GM12864 (cell line): ENCODE measurements at regions not wholly inside any gene's neighbourhood (a gene's known extent, or its start where the extent isn't known, plus 50 kb on each side); places are given as distances from the start of the nearest gene placed in this dataset.
A peak's percentile ranks its signal among the peaks of the same experiment; 100 is the strongest.

Experiments
- DNase-seq: peaks from one replicate; pipeline ENCODE4 v3.0.0-alpha.2; 2011; ENCODE audit warnings: low read depth
- H3K4me3 ChIP-seq: 2 replicates; pipeline ENCODE4 v1.5.1; 2011; ENCODE audit warnings: mild to moderate bottlenecking, low read depth, low read length, control low read depth
- CTCF ChIP-seq: IDR thresholded peaks from 2 replicates; pipeline ENCODE4 v1.5.1; 2011; ENCODE audit warnings: low read depth, mild to moderate bottlenecking, moderate library complexity, low read length, control low read depth, inconsistent platforms; ENCODE audit errors: missing control alignments

GRCh38 chr4:157810137-157810774, 362.6 kb downstream of the GASK1B start:
- DNase-seq: no peak
- H3K4me3 ChIP-seq: no peak overlapping the region
- TF ChIP-seq CTCF: no peak

GRCh38 chr4:157808796-157809383, 363.9 kb downstream of the GASK1B start:
- H3K4me3 ChIP-seq: no peak overlapping the region
- TF ChIP-seq CTCF: no peak
- DNase-seq: no peak

GRCh38 chr4:157806184-157806583, 366.6 kb downstream of the GASK1B start:
- no peak for DNase-seq
- no peak overlapping the region for H3K4me3 ChIP-seq
- TF ChIP-seq CTCF: no peak

GRCh38 chr4:157804986-157805385, 367.8 kb downstream of the GASK1B start:
- peak; percentile 7 for TF ChIP-seq CTCF
- H3K4me3 ChIP-seq: no peak overlapping the region
- DNase-seq: no peak

GRCh38 chr4:157803845-157804521, 368.8 kb downstream of the GASK1B start:
- TF ChIP-seq CTCF: no peak
- H3K4me3 ChIP-seq: no peak overlapping the region
- no peak for DNase-seq

GRCh38 chr4:157803421-157803820, 369.4 kb downstream of the GASK1B start:
- H3K4me3 ChIP-seq: no peak overlapping the region
- no peak for TF ChIP-seq CTCF
- no peak for DNase-seq
